ENCODE measurements at regions not wholly inside any gene's neighbourhood (a gene's known extent, or its start where the extent isn't known, plus 50 kb on each side); places are given as distances from the start of the nearest gene placed in this dataset.

DNA sequence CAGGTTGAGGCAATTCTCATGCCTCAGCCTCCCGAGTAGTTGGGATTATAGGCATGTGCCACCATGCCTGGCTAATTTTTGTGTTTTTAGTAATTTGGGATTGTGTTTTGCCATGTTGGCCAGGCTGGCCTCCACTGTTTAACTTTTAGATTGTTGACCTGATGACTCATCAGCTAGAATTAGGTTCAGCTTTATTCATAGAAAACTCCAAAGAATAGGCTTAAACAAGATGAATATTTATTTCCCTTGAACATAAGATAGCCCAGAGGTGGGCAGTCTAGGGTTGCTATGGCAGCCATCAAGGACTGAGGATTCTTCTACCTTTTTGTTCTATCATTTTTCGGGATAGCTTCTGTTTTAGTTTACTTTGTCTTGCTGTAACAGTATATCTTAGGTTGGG is 99.6 kb upstream of the SELENOK start:
- TF ChIP-seq, protein P1, sequence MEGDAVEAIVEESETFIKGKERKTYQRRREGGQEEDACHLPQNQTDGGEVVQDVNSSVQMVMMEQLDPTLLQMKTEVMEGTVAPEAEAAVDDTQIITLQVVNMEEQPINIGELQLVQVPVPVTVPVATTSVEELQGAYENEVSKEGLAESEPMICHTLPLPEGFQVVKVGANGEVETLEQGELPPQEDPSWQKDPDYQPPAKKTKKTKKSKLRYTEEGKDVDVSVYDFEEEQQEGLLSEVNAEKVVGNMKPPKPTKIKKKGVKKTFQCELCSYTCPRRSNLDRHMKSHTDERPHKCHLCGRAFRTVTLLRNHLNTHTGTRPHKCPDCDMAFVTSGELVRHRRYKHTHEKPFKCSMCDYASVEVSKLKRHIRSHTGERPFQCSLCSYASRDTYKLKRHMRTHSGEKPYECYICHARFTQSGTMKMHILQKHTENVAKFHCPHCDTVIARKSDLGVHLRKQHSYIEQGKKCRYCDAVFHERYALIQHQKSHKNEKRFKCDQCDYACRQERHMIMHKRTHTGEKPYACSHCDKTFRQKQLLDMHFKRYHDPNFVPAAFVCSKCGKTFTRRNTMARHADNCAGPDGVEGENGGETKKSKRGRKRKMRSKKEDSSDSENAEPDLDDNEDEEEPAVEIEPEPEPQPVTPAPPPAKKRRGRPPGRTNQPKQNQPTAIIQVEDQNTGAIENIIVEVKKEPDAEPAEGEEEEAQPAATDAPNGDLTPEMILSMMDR (conservative IDR thresholded peaks at IDR 0.05; ENCODE audit: low read depth, low read length) = no peak
- no peak overlapping the region for H3K4me3 ChIP-seq (ENCODE audit: low read depth, low read length)
- DNase-seq (ENCODE audit: low read depth) = no peak

DNA sequence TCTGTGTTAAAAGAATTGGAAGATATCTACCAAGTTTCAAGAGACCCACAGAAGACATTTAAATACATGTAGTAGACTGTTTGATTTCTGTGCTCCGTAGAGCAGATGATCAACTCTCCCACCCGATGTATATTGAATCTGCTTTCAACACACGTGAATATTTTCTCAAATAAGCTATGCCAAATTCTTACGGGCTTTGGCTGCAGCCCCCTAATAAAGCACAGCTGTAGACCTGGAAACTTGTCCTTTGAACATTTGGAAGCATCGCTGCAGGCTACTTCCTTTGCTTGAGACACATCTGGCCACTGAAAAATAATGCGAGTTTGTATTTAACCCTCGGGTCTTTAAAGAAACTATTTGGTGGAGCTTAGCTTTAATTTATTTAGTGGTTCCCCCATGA is 98.3 kb upstream of the SELENOK start:
- TF ChIP-seq, protein P1 (conservative IDR thresholded peaks at IDR 0.05; ENCODE audit: low read depth, low read length) = no peak

DNA sequence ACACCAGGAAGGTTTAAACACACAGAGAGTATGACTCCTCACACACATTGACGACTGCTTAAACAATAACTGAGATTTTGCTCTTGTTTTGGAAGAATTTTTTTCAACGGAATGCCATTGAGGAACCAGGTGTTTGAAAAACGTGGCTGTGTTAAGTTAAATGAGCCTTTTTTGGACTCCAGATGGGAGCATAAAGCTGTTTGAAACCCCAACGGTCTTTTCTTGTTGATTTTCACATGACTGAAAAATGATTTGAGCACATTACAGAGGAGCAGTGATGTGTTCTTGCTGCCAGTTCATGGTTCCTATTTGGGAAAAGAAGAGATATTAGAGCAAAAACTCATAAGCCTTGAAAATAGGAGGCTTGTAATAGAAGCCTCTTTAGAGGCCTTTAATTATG is 97.8 kb upstream of the SELENOK start:
- no peak overlapping the region for H3K4me3 ChIP-seq (ENCODE audit: low read depth, low read length)
- no peak for DNase-seq (ENCODE audit: low read depth)
- TF ChIP-seq, protein P1 (conservative IDR thresholded peaks at IDR 0.05; ENCODE audit: low read depth, low read length) = no peak

More for the DNA sequence above, 98.3 kb upstream of the SELENOK start:
- no peak for DNase-seq (ENCODE audit: low read depth)
- no peak overlapping the region for H3K4me3 ChIP-seq (ENCODE audit: low read depth, low read length)

DNA sequence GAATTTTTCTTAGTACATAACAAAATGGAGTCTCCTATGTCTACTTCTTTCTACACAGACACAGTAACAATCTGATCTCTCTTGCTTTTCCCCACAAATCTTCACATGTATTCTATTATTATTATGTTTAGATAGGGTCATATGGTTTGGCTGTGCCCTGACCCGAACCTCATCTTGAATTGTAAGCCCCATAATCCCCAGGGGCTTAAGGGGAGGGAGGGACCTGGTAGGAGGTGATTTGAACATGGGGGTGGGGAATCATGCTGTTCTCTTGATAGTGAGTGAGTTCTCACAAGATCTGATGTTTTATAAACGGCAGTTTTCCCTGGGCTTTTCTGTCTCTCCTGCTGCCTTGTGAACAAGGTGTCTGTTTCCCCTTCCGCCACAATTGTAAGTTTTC is 86.7 kb upstream of the SELENOK start:
- TF ChIP-seq, protein P1 (conservative IDR thresholded peaks at IDR 0.05; ENCODE audit: low read depth, low read length) = no peak
- H3K4me3 ChIP-seq (ENCODE audit: low read depth, low read length) = no peak overlapping the region
- no peak for DNase-seq (ENCODE audit: low read depth)

DNA sequence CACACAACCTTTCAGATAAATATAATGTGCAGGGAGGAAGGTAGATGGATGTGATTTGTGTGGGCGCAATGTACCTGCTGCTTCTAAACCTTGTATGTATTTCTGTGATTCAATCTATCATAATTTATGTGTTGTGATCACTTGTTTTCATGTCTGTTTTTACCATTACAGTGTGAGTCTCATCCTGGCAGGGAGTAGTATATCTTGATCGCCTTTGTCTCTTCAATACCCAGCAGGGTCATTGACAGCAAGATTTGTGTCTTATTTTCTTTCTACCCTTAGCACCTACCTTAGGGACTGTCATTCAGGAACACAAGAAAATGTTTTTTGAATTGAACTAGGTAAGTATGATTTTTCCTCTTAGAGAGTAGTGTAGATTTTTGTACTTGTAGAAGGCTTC is 83.7 kb upstream of the SELENOK start:
- TF ChIP-seq, protein P1 (conservative IDR thresholded peaks at IDR 0.05; ENCODE audit: low read depth, low read length) = no peak
- H3K4me3 ChIP-seq (ENCODE audit: low read depth, low read length) = no peak overlapping the region
- no peak for DNase-seq (ENCODE audit: low read depth)

DNA sequence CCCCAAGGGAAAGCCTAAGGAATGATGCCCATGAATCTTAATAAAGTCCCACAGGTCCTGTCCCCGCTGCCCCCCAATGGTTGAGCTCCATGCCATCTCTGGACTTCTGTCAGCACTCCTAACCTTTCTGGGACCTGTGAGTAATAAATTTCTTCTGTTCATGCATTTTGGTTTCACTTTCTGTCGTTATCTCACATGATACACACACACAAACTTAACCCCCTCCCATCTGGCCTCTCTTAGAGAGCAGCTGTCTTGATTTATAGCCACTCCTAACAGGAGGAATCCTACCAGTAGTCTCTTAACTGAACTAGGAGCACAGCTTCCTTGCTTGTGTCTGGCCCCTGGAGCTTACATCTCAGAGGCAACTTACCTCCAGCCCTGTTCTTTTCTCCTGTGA is 82.7 kb upstream of the SELENOK start:
- TF ChIP-seq, protein P1 (conservative IDR thresholded peaks at IDR 0.05; ENCODE audit: low read depth, low read length) = no peak
- no peak overlapping the region for H3K4me3 ChIP-seq (ENCODE audit: low read depth, low read length)
- no peak for DNase-seq (ENCODE audit: low read depth)

DNA sequence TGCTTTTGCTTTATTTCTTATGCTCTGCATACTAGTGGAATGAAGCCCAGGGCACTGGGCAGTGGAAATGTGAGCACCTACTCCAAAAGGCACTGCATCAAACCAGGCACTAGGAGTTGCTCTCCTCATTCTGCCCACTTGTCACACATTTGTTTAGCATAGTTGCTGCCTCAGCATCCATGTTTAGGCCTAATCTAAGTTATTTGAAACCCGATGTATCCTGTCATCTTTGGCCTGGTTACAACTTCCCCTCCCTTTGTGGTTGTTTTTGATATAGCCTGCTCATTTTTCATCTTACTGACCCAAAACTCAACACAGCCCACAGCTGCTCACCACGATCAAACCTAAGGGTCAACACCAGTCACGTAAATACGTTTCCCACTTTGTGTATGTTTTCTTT is 82.2 kb upstream of the SELENOK start:
- TF ChIP-seq, protein P1 (conservative IDR thresholded peaks at IDR 0.05; ENCODE audit: low read depth, low read length) = no peak
- no peak for DNase-seq (ENCODE audit: low read depth)
- H3K4me3 ChIP-seq (ENCODE audit: low read depth, low read length) = no peak overlapping the region
